Stimulated activated CD8-positive, alpha-beta memory T cell treated with anti-CD3 and anti-CD28 coated beads, Interleukin-15, amount 100 ng/mL, for 24 hours (primary cell): ENCODE measurements at regions not wholly inside any gene's neighbourhood (a gene's known extent, or its start where the extent isn't known, plus 50 kb on each side); places are given as distances from the start of the nearest gene placed in this dataset.
"Not testable (repeated sequence)": the region's sequence is repeated elsewhere in the genome, so short reads cannot be mapped to it uniquely, and the experiment has no call there.

Experiments used
- DNase-seq: peaks from one replicate; pipeline ENCODE4 v3.0.0-alpha.2; 2020; ENCODE audit warnings: low read depth

GRCh38 chr6:33895296-33895695 lies 91.5 kb upstream of the MLN start:
- no peak for DNase-seq

- DNase-seq: no peak
Measured at GRCh38 chr6:33894438-33894837, 90.6 kb upstream of the MLN start.

GRCh38 chr6:33892581-33893346 lies 89.0 kb upstream of the MLN start:
- DNase-seq: no peak

GRCh38 chr6:33888664-33889200 lies 84.9 kb upstream of the MLN start:
- no peak for DNase-seq

GRCh38 chr6:33888183-33888582 lies 84.4 kb upstream of the MLN start:
- DNase-seq: no peak

- no peak for DNase-seq
Measured at GRCh38 chr6:33886673-33887144, 82.9 kb upstream of the MLN start.

DNA sequence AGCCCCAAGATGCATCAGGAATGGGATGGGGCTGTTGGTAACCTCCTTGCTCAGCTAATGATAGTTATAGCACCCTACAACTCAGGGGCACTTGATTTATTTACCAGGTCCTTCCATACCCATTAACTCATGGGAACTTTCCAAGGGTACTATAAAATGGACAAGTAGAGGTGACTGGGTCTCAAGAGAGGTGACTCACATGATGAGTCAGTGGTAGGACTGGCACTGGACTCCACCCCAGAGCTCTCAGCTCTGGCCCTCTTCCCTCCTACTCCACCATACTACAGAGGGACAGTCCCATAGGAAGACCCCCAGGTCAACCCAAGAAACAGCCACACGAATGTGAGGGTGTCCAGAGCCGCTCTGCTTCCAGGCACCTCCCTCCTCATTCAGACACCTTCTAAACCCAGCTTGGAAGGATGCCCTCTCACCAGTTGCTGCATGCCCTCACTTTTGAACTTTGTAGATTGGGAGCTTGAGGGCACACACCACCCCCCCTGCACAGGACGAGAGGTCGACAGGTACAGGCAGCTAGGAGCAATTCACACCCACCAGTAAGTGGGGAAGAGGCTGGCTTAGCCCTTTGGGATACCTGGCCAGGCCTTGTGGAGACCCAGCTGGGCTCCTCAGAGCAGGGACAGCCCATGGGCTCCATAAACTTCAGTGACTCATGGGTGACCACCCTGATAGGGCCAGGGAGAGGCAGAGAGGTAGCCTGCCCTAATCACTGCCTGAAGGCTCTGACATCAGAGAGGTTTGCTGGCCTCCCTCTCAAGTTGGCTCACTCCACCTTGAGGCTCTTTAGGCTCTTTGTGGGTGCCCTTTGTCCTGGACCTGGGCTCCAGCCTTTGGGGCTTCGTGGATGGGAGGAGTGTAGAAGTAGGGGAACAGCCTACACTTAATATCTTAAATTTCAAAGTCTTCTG lies 81.6 kb upstream of the MLN start:
- DNase-seq: no peak

- not testable (repeated sequence) for DNase-seq
Measured at GRCh38 chr6:33883621-33884020, 79.8 kb upstream of the MLN start.

GRCh38 chr6:33882154-33882553 lies 78.4 kb upstream of the MLN start:
- no peak for DNase-seq

- DNase-seq: no peak
Measured at GRCh38 chr6:33880766-33881165, 77.0 kb upstream of the MLN start.

DNA sequence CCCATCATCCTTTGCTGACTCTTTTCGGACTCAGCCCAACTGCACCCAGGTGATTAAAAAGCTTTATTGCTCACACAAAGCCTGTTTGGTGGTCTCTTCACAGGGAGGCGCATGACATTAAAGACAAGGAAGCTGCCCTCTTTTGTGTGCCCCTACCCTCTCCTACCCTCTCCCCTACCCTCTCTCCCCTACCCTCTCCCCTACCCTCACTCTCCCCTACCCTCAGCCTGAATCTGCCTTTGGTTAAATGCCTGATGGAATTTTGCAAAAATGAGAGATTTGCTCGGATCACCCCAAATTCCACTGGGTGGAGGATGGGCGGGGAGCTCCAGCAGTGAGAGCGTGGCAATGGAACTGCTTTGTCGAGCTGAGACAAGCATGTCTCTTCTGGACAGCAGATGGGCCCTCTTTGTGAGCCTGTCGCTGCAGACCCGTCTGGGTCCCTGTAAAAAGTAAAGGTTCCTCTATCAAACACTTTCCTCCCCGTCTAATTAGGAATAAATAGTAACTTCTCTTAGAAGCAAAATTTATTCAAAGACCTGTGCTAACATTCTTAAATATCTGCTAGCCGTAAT lies 76.4 kb upstream of the MLN start:
- DNase-seq: no peak

DNA sequence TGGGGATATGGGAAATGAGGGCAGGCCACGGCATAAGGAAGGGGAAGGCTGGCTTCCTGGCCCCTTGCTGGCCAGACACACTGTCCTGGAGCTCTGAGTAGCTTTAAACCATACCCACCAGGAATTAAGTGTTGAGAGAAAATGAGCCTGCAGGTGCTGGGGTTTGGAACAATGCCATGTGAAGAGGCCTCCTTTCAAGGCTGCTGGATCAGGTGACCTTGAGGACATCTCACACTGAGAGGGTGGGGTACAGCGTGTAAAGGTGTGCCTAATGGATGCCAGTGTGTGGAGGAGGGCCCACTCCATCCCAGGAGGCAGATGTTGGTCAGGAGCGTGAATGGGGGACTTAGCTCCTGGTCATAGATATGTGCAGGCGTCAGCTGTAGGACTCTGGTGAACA lies 74.8 kb upstream of the MLN start:
- DNase-seq: no peak

DNA sequence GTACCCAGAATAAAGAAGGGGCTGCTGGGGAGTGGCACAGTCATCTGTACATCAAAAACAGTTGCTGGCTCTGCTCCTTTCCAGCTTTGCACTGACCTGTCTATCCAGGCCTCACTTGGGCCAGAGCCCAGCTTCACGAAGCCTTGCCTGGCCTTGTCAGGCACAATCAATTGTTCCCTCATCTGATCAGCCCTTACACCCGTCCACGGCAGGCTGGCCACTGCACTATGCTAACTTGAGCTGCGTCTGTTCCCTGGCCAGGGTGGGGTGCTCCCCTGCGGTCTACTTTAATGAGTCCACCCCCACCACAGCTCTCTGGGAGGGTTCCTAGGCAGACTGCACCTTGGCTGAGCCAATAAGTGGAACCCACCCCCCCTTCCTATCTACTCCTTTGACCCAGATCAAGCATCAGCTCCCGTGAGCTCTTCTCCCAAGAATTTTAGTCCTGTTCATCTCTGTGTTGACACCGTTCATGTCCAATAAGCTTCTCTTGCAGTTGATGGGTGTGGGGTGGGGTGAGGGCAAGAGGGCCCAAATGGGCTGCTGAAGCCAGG lies 74.3 kb upstream of the MLN start:
- no peak for DNase-seq

DNA sequence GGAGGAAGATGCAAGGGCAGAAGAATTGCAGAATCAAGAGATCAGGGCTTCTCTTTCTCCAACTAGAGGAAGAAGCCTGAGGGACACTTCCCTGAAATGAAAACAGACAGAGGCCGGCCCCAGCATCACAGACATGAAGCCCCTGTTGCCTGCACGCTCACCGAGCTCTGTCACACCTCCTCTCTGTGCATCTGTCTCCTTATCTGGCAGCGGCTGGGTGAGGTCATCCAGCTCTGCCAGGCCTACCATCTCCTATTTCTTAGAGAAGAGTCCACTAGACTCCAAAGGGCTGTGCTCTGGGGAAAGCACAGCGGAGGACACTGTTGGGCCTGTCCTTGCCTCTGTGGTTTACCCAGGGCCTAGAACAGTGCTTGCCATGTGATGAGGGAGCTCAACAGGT lies 71.9 kb upstream of the MLN start:
- no peak for DNase-seq

DNA sequence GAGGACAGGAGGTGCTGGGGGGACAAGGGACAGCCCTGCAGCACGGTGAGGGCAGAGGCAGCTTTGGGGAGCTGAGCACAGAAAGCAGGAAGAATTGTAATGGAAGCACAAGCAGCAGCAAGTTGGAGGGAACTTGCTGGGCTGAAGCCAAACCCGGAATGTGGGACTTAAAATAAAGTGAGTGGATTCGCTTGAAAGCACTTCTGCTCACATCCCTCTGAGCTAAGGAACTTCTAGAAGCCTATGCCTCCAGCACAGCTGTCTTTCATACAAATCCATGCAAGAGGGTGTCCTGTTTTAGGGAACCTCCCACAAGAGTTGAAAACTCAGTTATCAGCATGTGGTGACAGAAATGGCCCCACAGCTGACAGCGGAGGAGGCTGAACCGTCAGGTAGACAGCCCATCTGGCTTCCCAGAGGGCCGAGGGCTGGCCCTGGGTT lies 71.4 kb upstream of the MLN start:
- no peak for DNase-seq

DNA sequence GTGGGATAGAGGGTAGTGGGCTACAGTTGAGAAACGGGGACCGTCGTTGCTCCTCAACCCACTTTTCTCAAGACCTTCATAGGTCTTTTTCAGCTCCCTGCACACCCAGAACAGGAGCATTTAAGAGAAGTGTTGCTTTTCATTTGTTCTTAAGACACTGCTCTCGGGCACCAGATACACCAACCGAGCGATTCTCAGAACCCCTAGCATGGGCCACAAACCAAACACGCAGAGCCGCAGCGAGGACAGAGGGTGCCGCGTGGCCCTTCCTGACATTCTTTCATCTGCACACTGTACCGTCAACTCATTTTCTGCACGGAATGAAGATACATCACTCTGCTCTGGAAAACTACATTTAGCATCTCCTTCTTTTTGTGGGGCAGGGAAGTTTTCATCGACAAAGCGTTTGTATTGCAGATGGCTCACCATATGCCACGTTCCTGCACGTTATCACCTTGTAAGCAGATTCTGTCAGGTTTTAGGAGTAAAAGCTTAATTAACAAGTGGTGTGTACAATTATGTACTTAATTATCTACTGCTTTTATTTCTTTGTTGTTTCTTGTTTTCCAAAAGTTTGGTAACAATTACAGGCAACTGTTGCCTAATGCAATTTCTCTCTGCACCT lies 70.4 kb upstream of the MLN start:
- DNase-seq: no peak

DNA sequence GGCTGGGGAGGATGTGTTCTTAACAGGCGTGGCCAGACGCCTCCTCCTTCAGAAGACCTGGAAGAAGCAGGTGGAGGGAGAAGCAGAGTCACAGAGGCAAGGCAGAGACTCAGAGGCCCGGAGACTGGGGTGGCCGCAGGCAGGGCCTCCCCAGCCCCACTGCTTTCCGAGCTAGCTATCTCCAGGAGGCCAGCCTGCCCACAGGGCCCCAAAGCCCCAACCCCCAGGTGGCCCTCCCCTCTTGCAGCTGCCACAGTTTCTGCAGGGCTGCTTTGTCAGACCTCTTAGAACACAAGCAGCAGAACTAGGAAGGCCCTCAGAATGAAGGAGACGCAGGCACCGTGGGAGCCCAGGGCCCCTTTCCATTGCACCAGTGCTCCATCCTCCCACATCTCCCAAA lies 69.0 kb upstream of the MLN start:
- no peak for DNase-seq

DNA sequence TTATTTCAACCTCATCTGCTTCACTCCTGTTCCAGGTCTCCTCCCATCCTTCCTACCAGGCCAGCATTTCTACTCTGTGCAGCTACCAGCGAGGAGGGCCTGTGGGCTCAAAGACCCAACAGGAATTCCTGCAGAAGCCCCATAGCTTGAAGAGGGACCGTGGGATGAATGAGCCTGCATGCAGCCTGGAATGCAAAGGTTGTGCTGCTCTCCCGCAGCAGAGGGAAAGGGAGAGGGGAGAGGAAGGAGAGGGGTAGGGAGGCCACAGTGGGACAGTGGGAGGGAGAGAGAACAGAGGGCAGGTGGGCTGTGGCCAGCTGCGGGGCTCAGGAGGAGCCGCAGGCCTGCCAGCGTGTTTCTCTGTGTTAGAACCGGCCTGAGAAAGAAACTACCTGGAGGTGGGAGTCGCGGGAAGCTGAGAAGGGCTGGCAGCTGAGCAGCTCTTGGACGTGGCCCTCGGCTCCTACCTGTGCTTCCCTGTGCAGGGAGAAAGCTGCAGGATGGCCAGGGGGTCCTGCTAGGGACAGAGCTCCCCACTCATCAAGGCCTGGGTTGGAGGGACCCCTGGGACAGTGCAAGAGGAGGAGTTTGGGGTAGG lies 66.1 kb upstream of the MLN start:
- DNase-seq: no peak

DNA sequence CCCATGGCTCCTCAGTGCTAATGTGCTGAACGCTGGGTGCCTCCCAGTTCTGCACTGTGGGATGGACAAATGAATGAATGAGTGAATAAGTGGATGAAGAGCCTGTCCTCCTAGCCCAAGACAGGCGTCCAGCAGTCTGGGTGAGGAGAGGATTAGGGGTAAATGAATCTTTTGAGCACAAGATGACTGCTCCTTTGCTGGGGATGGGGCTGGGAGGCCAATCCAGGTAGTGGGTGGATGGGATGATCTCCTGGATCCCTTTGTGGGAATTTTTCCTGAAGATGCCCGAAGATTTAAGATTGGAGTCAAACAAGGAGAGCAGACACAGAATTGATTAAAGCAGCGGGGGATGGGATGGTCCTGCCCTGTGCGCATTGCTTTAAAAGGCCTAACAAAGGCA lies 65.3 kb upstream of the MLN start:
- no peak for DNase-seq

- DNase-seq: no peak
Measured at GRCh38 chr6:33868141-33868540, 64.3 kb upstream of the MLN start.

- DNase-seq: no peak
Measured at GRCh38 chr6:33865478-33866077, 61.8 kb upstream of the MLN start.
